ENCODE measurements at regions not wholly inside any gene's neighbourhood (a gene's known extent, or its start where the extent isn't known, plus 50 kb on each side); places are given as distances from the start of the nearest gene placed in this dataset.
A peak's percentile ranks its signal among the peaks of the same experiment; 100 is the strongest.

GRCh38 chr1:245016700-245017099 is 138.1 kb upstream of the KIF26B start:
- H3K36me3 ChIP-seq (ENCODE audit: insufficient read depth, low read length) = no peaks in the 10 kb centered on the region
- no peaks in the 10 kb centered on the region for H3K79me2 ChIP-seq (ENCODE audit: insufficient read depth, low read length)
- peak overlapping the region; percentile 41 for H3K4me3 ChIP-seq (ENCODE audit: low read length, poor library complexity, severe bottlenecking)
- peak overlapping the region; percentile 74 for H3K4me2 ChIP-seq (ENCODE audit: low read depth, low read length, poor library complexity, severe bottlenecking)
- H3K9me3 ChIP-seq (ENCODE audit: insufficient read depth, low read depth, low read length) = no peaks in the 10 kb centered on the region
- peaks cover 9% of the 10 kb centered on the region for H3F3A ChIP-seq (ENCODE audit: low read depth)
- H3K9ac ChIP-seq (ENCODE audit: low read depth, low read length, poor library complexity, severe bottlenecking) = peak overlapping the region; percentile 64
- peaks cover 41% of the 10 kb centered on the region for H3K4me1 ChIP-seq (ENCODE audit: insufficient read depth, low read length, poor library complexity, severe bottlenecking)
- no peak for TF ChIP-seq EZH2phosphoT487 (IDR thresholded peaks at IDR 0.05; ENCODE audit: borderline replicate concordance)
- no peak for TF ChIP-seq CTCF (conservative IDR thresholded peaks at IDR 0.05; ENCODE audit: low read length)
- H3K27me3 ChIP-seq (ENCODE audit: insufficient read depth, low read length, poor library complexity, severe bottlenecking) = no peaks in the 10 kb centered on the region
- H2AFZ ChIP-seq (ENCODE audit: low read length) = no peak overlapping the region
- no peaks in the 10 kb centered on the region for H4K20me1 ChIP-seq (ENCODE audit: insufficient read depth, low read length, poor library complexity, severe bottlenecking)
- H3K9me2 ChIP-seq (replicated peaks; ENCODE audit: low read depth, low read length) = no peaks in the 10 kb centered on the region

DNA sequence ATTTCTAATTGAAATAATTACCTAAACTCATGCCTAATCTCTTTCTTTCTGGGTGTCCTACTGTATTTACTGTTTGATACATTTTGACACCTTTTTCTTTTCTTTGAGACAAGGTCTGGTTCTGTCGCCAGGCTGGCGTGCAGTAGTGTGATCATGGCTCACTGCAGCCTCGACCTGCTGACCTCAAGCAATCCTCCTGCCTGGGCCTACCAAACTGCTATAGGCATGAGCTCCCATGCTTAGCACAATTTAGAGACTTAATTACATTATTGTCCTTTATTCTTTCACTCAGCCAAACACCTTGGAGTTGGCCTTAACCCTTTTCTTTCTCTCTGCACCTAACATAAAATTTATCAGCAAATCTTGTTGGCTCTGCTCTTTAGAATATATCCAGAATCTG is 139.8 kb upstream of the KIF26B start:
- Histone ChIP-seq H3K9me3 (ENCODE audit: insufficient read depth, low read depth, low read length) (no peaks in the 10 kb centered on the region), H4K20me1 (ENCODE audit: insufficient read depth, low read length, poor library complexity, severe bottlenecking) (no peaks in the 10 kb centered on the region), H3K9ac (ENCODE audit: low read depth, low read length, poor library complexity, severe bottlenecking) (no peak overlapping the region), H2AFZ (ENCODE audit: low read length) (no peak overlapping the region), H3K4me1 (ENCODE audit: insufficient read depth, low read length, poor library complexity, severe bottlenecking) (peaks cover 38% of the 10 kb centered on the region), H3F3A (ENCODE audit: low read depth) (peaks cover 5% of the 10 kb centered on the region), H3K9me2 (replicated peaks; ENCODE audit: low read depth, low read length) (no peaks in the 10 kb centered on the region), H3K4me3 (ENCODE audit: low read length, poor library complexity, severe bottlenecking) (no peak overlapping the region), H3K4me2 (ENCODE audit: low read depth, low read length, poor library complexity, severe bottlenecking) (no peak overlapping the region), H3K36me3 (ENCODE audit: insufficient read depth, low read length) (no peaks in the 10 kb centered on the region), H3K27me3 (ENCODE audit: insufficient read depth, low read length, poor library complexity, severe bottlenecking) (no peaks in the 10 kb centered on the region), H3K79me2 (ENCODE audit: insufficient read depth, low read length) (no peaks in the 10 kb centered on the region)
- TF ChIP-seq EZH2phosphoT487 (IDR thresholded peaks at IDR 0.05; ENCODE audit: borderline replicate concordance) (no peak), CTCF (conservative IDR thresholded peaks at IDR 0.05; ENCODE audit: low read length) (no peak)

DNA sequence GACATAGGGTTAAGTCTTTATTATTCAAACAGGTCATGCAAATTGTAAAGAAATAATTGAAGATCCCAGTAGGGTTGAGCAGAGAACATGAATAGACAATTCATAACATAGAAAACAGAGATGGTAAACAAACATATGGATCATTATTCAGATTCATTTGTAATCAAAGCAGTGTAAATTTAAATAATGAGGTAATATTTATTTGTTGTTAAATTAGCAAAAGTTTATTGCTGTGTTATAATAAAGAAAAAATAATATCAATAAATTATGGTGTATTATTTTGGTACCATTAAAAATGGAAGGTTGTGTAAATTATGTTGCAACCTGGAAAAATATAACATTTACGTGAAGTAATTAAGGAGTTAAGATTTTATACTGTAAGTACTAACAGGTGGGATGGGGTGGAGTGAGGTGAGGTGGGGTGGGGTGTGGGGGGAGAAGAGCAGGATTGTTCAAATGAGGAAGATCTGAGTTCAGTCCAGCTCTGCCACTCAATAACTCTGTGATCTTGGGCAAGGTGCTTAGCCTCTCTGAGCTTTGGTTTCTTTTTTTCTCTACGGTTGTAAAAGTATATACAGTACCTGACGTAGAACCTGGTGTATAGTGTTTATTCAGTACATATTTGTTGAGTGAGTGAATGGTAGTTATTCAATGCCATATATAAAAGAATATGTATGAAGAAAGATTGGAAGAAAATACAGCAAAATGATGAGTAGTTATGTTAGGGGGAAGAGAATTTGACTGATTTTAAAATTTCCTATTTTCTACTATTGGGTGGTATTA is 140.3 kb upstream of the KIF26B start:
- no peaks in the 10 kb centered on the region for H4K20me1 ChIP-seq (ENCODE audit: insufficient read depth, low read length, poor library complexity, severe bottlenecking)

More for the DNA sequence above, 140.3 kb upstream of the KIF26B start:
- TF ChIP-seq EZH2phosphoT487 (IDR thresholded peaks at IDR 0.05; ENCODE audit: borderline replicate concordance) = no peak
- TF ChIP-seq CTCF (conservative IDR thresholded peaks at IDR 0.05; ENCODE audit: low read length) = no peak
- Histone ChIP-seq H3K9me3 (ENCODE audit: insufficient read depth, low read depth, low read length) (no peaks in the 10 kb centered on the region), H3K4me3 (ENCODE audit: low read length, poor library complexity, severe bottlenecking) (no peak overlapping the region), H3K9me2 (replicated peaks; ENCODE audit: low read depth, low read length) (no peaks in the 10 kb centered on the region), H3K9ac (ENCODE audit: low read depth, low read length, poor library complexity, severe bottlenecking) (no peak overlapping the region), H3K4me1 (ENCODE audit: insufficient read depth, low read length, poor library complexity, severe bottlenecking) (peaks cover 32% of the 10 kb centered on the region), H3K27me3 (ENCODE audit: insufficient read depth, low read length, poor library complexity, severe bottlenecking) (no peaks in the 10 kb centered on the region), H3F3A (ENCODE audit: low read depth) (peaks cover 5% of the 10 kb centered on the region), H3K36me3 (ENCODE audit: insufficient read depth, low read length) (no peaks in the 10 kb centered on the region), H3K79me2 (ENCODE audit: insufficient read depth, low read length) (no peaks in the 10 kb centered on the region), H2AFZ (ENCODE audit: low read length) (no peak overlapping the region), H3K4me2 (ENCODE audit: low read depth, low read length, poor library complexity, severe bottlenecking) (no peak overlapping the region)

Measured in Loucy (cell line).